Hematopoietic multipotent progenitor cell treated with erythropoietin and hydrocortisone succinate and interleukin-3 and kit ligand, for 15 days (in vitro differentiated cells): ENCODE measurements at regions not wholly inside any gene's neighbourhood (a gene's known extent, or its start where the extent isn't known, plus 50 kb on each side); places are given as distances from the start of the nearest gene placed in this dataset.

Source experiments
- DNase-seq: peaks from one replicate; pipeline ENCODE4 v3.0.0-alpha.2; 2015; ENCODE audit warnings: low spot score

DNA sequence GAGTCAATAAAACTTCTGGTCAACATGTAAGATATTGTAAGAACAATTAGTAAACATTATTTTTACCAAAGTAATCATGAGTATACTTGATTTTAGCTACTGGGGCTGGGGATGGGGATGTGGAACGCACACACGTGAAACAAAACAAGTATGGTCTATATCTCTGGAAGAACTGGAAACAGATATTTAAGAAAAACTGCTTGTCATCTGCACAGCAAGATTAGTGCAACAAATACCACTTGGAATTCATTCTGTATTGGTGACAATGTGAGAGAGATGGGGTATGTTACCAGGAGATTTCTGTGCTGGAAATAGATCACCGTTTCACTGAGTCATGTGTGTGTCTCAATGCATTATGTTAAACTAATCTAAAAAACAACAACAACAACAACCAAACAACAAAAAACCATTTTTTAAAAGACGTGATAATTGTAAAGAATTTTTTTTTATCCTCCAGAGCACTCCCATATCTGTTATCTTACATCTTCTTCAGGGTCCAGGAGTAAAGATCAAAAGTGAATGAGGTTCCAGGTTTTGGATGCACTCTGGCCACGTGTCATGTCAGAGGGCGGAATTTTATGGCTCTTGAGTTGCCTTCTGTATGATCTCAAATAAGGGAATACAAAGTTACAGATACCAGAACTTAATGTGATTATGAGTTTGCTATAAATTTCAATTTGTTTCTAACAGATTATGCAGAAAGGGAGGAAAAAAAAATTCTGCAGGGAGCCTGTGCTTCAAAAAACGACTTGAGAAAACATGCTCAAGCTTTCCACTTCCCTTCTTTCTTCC lies 153.0 kb downstream of the BBOX1 start:
- no peak for DNase-seq

DNA sequence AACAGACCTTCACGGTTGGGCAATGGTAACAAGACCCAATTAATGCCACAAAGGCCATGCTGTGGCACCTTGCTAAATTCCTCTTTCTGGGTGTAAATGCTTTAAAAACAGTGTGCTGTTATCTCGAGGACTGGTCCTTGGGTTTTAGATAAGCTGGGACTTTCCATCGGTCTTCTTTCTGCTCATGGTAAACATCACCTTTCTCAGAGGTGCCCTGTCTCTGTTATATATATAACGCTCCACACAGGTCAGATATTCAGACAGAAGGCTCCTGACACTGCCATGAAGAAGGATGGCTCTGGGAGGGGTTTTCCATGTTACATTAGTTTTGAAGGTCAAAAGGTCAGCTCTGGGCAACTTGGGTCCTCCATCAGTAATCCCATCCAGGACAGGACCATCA lies 151.6 kb downstream of the BBOX1 start:
- no peak for DNase-seq

- DNase-seq = no peak
Measured at GRCh38 chr11:27191639-27192038, 151.0 kb downstream of the BBOX1 start.

DNA sequence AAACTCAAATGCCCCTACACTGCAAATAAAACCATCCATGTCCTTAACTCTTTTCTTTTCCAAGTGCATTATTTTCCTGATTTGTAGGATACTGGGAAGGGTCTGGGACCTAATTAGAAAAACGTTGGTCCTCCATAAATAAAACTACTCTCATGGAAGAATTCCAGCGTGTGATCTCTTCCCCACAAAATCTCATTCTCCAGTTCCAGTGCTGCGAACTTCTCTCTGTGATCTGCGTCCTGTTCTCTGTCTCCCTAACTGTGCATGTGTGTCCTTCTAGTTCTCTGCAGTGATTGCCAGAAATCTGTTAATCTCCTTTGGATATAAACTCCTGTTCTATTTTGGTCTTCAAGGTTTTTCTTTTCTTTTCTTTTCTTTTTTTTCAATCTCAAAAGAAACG lies 148.1 kb downstream of the BBOX1 start:
- no peak for DNase-seq

GRCh38 chr11:27187848-27188621 lies 147.4 kb downstream of the BBOX1 start:
- DNase-seq = no peak

GRCh38 chr11:27187075-27187847 lies 146.6 kb downstream of the BBOX1 start:
- DNase-seq = no peak

DNA sequence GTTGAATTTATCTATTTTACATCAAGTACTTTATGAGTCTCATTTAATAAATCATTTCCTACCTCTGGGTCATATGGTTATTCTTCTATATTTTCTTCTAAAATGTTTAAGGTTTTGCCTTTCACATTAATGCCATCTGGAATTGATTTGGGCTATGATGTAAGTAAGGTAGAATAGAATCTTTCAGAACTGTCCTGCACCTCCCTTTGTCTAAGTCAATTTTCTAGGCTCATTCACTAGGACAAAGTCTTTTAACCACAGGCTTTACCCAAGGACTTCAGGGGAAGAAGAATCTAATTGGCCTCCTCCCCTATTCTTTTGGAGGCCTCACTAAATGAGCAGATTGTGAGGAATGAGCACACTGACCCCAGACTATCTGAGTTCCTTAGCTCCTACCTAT lies 146.0 kb downstream of the BBOX1 start:
- no peak for DNase-seq

GRCh38 chr11:27184458-27185312 lies 144.1 kb downstream of the BBOX1 start:
- no peak for DNase-seq

- peak; percentile 60 for DNase-seq
Measured at GRCh38 chr11:27183672-27184457, 143.2 kb downstream of the BBOX1 start.

DNA sequence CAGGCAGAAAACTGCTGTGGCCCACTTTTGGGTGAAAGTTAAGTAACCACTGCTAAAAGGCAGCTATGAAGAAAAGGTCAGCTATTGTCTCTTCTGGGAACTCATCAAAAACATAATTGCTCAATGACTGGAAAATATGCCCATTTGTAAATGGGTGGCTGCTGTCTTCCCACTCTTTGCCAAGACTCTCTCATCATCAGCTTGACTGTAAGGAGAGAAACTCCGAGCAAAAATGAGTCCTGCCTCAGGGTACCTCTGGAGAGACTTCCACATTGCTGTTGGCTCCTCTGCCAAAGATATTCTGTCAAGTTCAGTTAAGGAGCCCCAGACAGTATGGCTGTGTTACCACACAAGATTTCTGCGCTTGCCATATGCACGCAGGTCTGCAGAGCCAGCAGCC lies 138.7 kb downstream of the BBOX1 start:
- no peak for DNase-seq

DNA sequence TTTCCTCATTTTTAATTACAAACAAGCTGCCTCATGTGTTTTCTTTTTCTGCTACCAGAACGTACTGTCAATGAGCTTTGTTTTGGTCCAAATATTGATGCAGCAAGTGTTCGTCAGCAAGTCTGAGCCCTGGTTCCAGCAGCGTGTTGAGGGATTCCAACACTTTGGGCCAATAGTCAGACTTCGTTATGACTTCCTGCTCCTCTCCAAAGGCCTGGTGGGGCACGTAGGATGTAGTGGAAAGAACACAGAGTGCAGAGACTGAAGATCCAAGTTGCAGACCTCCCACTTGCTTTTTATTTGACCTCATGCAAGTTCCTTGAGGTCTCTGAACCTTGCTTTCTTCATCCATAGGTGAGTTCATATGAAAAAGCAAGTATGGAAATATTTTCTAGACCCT lies 138.2 kb downstream of the BBOX1 start:
- DNase-seq = no peak
